BLaER1 treated with 17β-estradiol and CSF1 and Interleukin-3, amounts not matched to agents 10 nM and 100 nM (cell line): ENCODE measurements at regions not wholly inside any gene's neighbourhood (a gene's known extent, or its start where the extent isn't known, plus 50 kb on each side); places are given as distances from the start of the nearest gene placed in this dataset.
A peak's percentile ranks its signal among the peaks of the same experiment; 100 is the strongest.

Experiments used
- H3K27ac ChIP-seq, 11 experiments: shearing (Covaris generic); formaldehyde crosslinking; 2 replicates each; pipeline ENCODE4 v1.8.1; 2022
- H3K27me3 ChIP-seq, 11 experiments: shearing (Covaris generic); formaldehyde crosslinking; 2 replicates each; pipeline ENCODE4 v1.8.1; 2022
- H3K36me3 ChIP-seq, 11 experiments: shearing (Covaris generic); formaldehyde crosslinking; 2 replicates each; pipeline ENCODE4 v1.8.1; 2022
- H3K4me1 ChIP-seq, 10 experiments: shearing (Covaris generic); formaldehyde crosslinking; 2 replicates each; pipeline ENCODE4 v1.8.1; 2022
- H3K4me2 ChIP-seq, 11 experiments: shearing (Covaris generic); formaldehyde crosslinking; 2 replicates each; pipeline ENCODE4 v1.8.1; 2022
- H3K4me3 ChIP-seq, 10 experiments: shearing (Covaris generic); formaldehyde crosslinking; 2 replicates each; pipeline ENCODE4 v1.8.1; 2022
- H3K9ac ChIP-seq, 11 experiments: shearing (Covaris generic); formaldehyde crosslinking; 2 replicates each; pipeline ENCODE4 v1.8.1; 2022
- H3K9me3 ChIP-seq, 11 experiments: shearing (Covaris generic); formaldehyde crosslinking; replicated peaks in 1 of 11; 2 replicates each; pipeline ENCODE4 v1.8.1; 2022
- H4K20me1 ChIP-seq, 11 experiments: shearing (Covaris generic); formaldehyde crosslinking; 2 replicates each; pipeline ENCODE4 v1.8.1; 2022
- Cebpa-rat ChIP-seq, 11 experiments: shearing (Covaris generic); IDR thresholded peaks; 2 replicates each; pipeline ENCODE4 v1.8.1; 2022

DNA sequence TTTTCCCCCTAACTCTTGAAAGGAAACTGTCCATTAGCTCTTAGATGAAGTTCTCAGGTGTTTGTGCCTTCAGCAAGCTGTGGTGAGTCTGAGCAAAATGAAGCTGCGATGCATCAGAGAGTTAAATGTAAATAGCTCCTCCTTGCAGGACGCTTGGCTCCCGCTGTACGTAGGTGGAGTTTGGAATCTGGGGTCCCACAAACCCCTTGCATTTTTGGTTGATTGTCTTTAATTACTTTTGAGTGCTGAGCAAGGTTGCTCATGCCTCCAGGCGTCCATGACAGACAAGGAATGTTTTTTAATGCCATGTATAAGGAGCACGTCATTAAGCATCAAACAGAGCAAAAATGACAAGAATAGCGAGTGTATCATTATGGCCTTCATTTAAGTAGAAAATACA, 300.5 kb downstream of the TFAP2C start:
- Histone ChIP-seq H3K4me1 (no peaks in the 10 kb centered on the region), H4K20me1 (no peaks in the 10 kb centered on the region), H3K9ac (no peak overlapping the region), H3K36me3 (no peaks in the 10 kb centered on the region), H3K9me3 (peaks cover 12 to 21% (median 16%) of the 10 kb centered on the region in 11 experiments), H3K27ac (no peak overlapping the region), H3K4me2 (no peak overlapping the region), H3K27me3 (peaks cover 43 to 56% (median 53%) of the 10 kb centered on the region in 11 experiments), H3K4me3 (no peak overlapping the region)
- TF ChIP-seq Cebpa-rat (IDR thresholded peaks at IDR 0.05): no peak

DNA sequence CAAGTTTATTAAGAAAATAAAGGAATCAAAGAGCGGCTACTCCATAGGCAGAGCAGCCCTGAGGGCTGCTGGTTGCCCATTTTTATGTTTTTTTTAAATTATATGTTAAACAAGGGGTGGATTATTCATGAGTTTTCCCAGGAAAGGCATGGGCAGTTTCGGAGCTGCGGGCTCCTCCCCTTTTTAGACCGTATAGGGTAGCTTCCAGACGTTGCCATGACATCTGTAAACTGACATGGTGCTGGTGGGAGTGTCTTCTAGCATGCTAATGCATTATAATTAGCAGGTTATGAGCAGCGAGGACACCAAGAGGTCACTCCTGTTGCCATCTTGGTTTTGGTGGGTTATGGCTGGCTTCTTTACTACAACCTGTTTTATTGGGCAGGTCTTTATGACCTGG, 301.8 kb downstream of the TFAP2C start:
- no peak overlapping the region for H3K9ac ChIP-seq
- H3K36me3 ChIP-seq: no peaks in the 10 kb centered on the region
- peaks cover 0 to 9% (median 3%) of the 10 kb centered on the region in 11 experiments; a peak in 19 of 22 replicates for H3K9me3 ChIP-seq
- H3K27ac ChIP-seq: no peak overlapping the region
- no peaks in the 10 kb centered on the region for H4K20me1 ChIP-seq
- peaks cover 0 to 6% (median 4%) of the 10 kb centered on the region in 10 experiments; a peak in 8 of 20 replicates for H3K4me1 ChIP-seq
- no peak for TF ChIP-seq Cebpa-rat (IDR thresholded peaks at IDR 0.05)
- no peak overlapping the region for H3K4me3 ChIP-seq
- no peak overlapping the region for H3K4me2 ChIP-seq
- H3K27me3 ChIP-seq: peaks cover 30 to 44% (median 41%) of the 10 kb centered on the region in 11 experiments

DNA sequence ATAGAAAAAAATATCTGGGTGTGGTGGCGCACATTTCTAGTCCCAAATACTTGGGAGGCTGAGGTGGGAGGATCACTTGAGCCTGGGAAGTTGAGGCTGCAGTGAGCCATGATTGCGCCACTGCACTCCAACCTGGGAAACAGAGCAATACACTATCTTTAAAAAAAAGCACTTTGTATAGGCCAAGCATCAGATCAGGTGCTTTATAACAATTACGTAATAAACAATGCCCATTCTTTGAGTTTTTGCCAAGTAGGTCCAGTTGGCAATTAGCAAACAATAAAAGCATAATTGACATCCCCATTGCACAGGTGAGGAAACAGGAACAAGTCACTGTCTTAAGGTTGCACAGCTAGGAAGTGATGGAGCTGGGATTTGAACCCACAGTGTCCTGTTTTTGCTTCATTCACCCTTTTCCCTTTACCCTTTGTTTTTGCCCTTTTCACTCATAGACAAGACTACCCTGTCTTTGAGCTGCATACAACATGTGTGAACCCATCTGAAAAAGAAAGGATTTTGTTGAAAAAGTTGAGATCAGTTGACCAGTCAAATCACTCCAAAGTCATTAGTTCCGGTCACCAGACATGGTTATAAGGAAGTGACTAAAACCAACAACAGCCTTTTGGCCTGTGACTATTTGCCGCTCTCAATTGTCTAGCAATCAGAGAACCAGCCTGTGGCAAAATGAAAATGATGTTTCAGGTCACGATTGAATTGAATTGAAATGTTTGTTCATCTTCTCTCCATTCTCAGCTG, 303.6 kb downstream of the TFAP2C start:
- H3K9ac ChIP-seq: no peak overlapping the region
- H3K4me1 ChIP-seq: peaks cover 0 to 14% (median 5%) of the 10 kb centered on the region in 10 experiments; a peak in 8 of 20 replicates
- H3K36me3 ChIP-seq: no peaks in the 10 kb centered on the region
- H3K4me2 ChIP-seq: no peak overlapping the region
- no peak overlapping the region for H3K4me3 ChIP-seq
- H3K9me3 ChIP-seq: 0 out of 22 replicates have a peak, but pooled peaks cover 0 to 1% (median 0%) of the 10 kb centered on the region in 11 experiments
- peaks cover 11 to 25% (median 22%) of the 10 kb centered on the region in 11 experiments for H3K27me3 ChIP-seq
- H4K20me1 ChIP-seq: no peaks in the 10 kb centered on the region
- peak in 5 of 11 experiments; percentile 11 to 58 (median 24); a peak in 3 of 22 replicates for TF ChIP-seq Cebpa-rat (IDR thresholded peaks at IDR 0.05)
- H3K27ac ChIP-seq: no peak overlapping the region

DNA sequence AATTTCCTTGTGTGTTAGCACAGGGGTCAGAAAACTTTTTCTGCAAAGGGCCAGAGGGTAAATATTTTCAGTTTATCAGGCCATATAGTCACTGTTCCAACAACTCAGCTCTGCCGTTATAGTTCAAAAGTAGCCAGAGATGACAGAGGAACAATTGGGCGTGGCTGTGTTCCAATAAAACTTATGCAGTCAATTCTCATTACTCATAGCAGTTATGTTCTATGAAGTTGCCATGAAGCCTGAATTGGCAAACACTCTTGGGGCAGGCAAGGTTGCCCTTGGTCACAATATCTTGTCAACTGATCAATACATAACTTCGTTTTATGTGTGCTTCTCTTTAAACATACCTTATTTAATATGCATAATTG, 304.2 kb downstream of the TFAP2C start:
- Histone ChIP-seq H3K27ac (no peak overlapping the region), H3K9ac (no peak overlapping the region), H3K4me3 (no peak overlapping the region), H4K20me1 (no peaks in the 10 kb centered on the region), H3K27me3 (peaks cover 6 to 19% (median 17%) of the 10 kb centered on the region in 11 experiments; a peak in 21 of 22 replicates), H3K4me1 (peaks cover 0 to 14% (median 5%) of the 10 kb centered on the region in 10 experiments; a peak in 8 of 20 replicates), H3K36me3 (no peaks in the 10 kb centered on the region), H3K4me2 (no peak overlapping the region), H3K9me3 (no peaks in the 10 kb centered on the region)
- TF ChIP-seq Cebpa-rat (IDR thresholded peaks at IDR 0.05): no peak

DNA sequence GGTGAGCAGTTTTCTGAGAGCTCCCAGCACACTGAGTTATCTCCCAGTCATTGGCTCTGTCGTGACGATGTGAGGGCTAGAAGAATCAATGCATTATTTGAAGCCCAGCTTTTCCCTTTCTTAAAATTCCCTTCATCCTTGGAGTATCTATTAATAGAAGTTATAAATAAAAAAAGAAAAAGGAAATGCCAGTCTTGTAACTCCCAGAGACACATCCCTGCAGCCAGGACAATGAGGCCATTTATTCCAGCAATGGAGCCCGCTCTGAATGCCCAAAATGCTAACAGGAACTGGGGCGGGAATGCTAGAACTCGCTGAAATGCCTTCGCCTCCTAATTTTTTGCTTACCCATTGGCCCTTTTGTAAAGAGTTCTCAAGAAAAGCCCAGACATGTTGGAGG, 305.8 kb downstream of the TFAP2C start:
- no peak overlapping the region for H3K27ac ChIP-seq
- no peaks in the 10 kb centered on the region for H3K9me3 ChIP-seq
- peak overlapping the region in 1 of 11 experiments; percentile 33; a peak in 2 of 22 replicates for H3K4me2 ChIP-seq
- no peak overlapping the region for H3K9ac ChIP-seq
- peaks cover 0 to 4% (median 1%) of the 10 kb centered on the region in 11 experiments; a peak in 9 of 22 replicates for H3K27me3 ChIP-seq
- H3K36me3 ChIP-seq: no peaks in the 10 kb centered on the region
- H3K4me3 ChIP-seq: no peak overlapping the region
- peaks cover 0 to 14% (median 5%) of the 10 kb centered on the region in 10 experiments; a peak in 8 of 20 replicates for H3K4me1 ChIP-seq
- TF ChIP-seq Cebpa-rat (IDR thresholded peaks at IDR 0.05): no peak
- H4K20me1 ChIP-seq: no peaks in the 10 kb centered on the region

DNA sequence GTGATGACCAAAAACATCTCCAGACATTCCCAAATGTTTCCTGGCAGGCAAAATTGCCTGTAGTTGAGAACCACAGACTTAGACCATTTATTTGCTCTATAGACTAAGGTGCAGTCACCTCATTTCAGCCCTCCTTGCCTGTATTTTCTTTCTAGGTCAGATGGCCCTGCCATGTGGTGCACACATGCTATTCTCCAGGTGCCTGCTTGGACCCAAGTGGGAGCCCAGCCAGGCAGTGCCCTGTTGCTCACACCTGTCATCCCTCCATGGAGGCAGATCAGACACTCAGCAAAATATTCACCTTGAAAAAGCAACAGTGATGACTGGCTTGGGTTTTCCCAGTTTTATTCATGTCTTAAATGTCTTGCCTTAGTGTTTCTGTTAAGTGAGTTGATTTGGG, 311.4 kb downstream of the TFAP2C start:
- Histone ChIP-seq H3K27me3 (no peaks in the 10 kb centered on the region), H3K36me3 (no peaks in the 10 kb centered on the region), H4K20me1 (no peaks in the 10 kb centered on the region), H3K4me2 (no peak overlapping the region), H3K9ac (no peak overlapping the region), H3K4me1 (peaks cover 0 to 13% (median 3%) of the 10 kb centered on the region in 10 experiments; a peak in 8 of 20 replicates), H3K9me3 (no peaks in the 10 kb centered on the region), H3K27ac (no peak overlapping the region), H3K4me3 (no peak overlapping the region)
- no peak for TF ChIP-seq Cebpa-rat (IDR thresholded peaks at IDR 0.05)

DNA sequence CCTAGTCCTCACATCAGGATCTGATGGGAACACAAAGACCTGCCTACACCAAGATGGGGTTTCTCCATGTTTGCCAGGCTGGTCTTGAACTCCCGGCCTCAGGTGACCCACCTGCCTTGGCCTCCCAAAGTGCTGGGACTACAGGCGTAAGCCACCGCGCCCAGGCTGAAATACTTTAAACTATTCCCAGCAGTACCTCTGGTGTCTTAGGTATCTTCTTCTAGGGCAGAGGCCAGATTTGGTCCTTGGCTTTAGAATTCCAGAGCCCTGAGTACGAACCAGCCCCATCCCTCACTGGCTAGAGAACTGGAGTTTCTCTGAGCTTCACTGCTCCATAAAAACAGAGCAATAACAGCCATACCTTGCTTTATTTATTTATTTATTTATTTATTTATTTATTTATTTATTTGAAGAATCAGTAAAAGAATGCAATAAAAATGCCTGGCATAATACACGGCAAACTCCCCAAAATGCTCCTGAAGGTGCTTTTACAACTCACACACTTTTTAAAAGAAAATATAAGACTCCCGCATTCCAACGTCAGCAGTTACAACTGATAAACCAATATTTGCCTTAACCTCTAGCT, 312.1 kb downstream of the TFAP2C start:
- no peak for TF ChIP-seq Cebpa-rat (IDR thresholded peaks at IDR 0.05)
- Histone ChIP-seq H3K4me2 (no peak overlapping the region), H3K9ac (no peak overlapping the region), H3K27me3 (no peaks in the 10 kb centered on the region), H3K36me3 (no peaks in the 10 kb centered on the region), H3K27ac (no peak overlapping the region), H3K9me3 (no peaks in the 10 kb centered on the region), H3K4me3 (no peak overlapping the region), H4K20me1 (no peaks in the 10 kb centered on the region), H3K4me1 (peaks cover 0 to 6% (median 0%) of the 10 kb centered on the region in 10 experiments; a peak in 5 of 20 replicates)

DNA sequence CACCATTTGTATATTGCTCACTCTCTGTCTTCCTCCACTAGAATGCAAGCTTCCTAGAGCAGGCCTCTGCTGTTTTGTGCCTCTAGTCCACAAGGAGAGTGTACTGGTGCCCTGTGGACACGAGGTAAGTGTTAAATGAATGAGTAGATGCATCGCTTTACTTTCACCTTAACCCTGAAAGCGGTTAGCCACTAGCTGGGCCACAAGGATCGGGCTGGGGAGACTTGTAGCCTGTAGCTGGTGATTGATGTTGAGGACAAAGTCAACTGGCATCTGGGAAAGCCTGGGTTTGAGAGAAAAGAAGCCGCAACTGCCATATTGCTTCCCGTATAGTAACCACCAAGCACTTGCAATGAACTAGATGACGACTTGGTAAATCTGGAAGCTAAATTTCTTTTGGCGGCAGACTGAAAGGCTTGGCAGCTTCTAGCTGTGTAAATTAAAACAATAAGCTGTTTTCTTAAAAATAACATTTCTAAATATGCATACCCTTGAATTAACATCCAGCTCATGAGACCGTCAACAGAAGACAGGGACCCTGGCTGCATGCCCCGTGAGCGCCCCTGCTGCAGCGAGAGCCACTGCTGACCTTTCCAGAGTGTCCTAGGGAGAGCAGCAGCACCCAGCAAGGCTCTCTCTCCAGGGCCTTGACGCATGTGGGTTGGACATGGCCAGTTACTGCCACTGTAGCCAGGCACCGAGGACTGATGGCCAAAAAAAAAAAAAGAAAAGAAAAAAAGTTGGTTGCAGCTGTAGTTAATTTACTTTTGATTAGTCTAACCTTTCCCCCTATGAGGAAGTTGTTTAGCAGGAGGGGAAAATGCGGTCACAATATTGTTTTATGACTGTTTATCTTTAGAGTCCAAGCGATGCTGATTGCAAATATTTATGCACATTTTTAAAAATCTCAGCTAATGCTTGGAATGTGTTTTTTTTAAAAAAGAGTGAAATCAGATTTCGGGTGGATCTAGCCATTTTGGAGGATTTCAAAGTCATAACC, 315.1 kb downstream of the TFAP2C start:
- Histone ChIP-seq H4K20me1 (no peaks in the 10 kb centered on the region), H3K36me3 (no peaks in the 10 kb centered on the region), H3K27me3 (no peaks in the 10 kb centered on the region), H3K9me3 (no peaks in the 10 kb centered on the region), H3K9ac (no peak overlapping the region), H3K27ac (no peak overlapping the region), H3K4me3 (no peak overlapping the region), H3K4me2 (no peak overlapping the region), H3K4me1 (no peaks in the 10 kb centered on the region)
- TF ChIP-seq Cebpa-rat (IDR thresholded peaks at IDR 0.05): no peak

DNA sequence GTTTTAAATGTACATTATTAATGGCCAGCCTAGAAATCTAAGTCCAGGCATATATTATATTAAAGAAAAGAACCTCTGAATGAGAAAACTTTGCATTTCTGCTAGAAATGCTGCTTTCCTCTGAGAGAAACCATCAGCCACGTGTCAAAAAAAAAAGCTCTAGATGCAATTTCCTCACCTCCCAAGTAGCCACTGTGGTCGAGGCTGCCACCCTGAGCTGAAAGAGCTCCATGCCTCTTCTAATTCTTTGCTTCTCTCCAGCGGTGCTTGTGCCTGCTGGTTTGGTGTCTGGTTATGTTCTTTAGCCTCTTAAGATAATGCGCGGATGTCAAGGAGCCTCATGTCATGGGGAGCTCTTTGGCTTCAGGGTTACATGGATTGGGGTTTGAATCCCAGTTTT, 316.0 kb downstream of the TFAP2C start:
- Histone ChIP-seq H3K9me3 (no peaks in the 10 kb centered on the region), H3K27ac (no peak overlapping the region), H3K4me2 (no peak overlapping the region), H3K4me1 (no peaks in the 10 kb centered on the region), H4K20me1 (no peaks in the 10 kb centered on the region), H3K36me3 (no peaks in the 10 kb centered on the region), H3K27me3 (no peaks in the 10 kb centered on the region), H3K9ac (no peak overlapping the region), H3K4me3 (no peak overlapping the region)
- no peak for TF ChIP-seq Cebpa-rat (IDR thresholded peaks at IDR 0.05)
